Peyer's patch (tissue), 4 donors: ENCODE measurements at regions not wholly inside any gene's neighbourhood (a gene's known extent, or its start where the extent isn't known, plus 50 kb on each side); places are given as distances from the start of the nearest gene placed in this dataset.

Experiments used
- DNase-seq, 3 donors: peaks; one replicate each; pipeline ENCODE4 v3.0.0-alpha.2; 2017 to 2019
- H3K27ac ChIP-seq, 4 donors: fragments of 200-600 bp; sonication (generic); one replicate each; pipeline ENCODE4 v1.5.1; 2016 to 2019
- H3K27me3 ChIP-seq, 2 donors: fragments of 200-600 bp; sonication (generic); one replicate each; pipeline ENCODE4 v1.5.1; 2019
- H3K36me3 ChIP-seq, 3 donors: fragments of 200-600 bp; sonication (generic); one replicate each; pipeline ENCODE4 v1.5.1; 2016 to 2019
- H3K4me1 ChIP-seq, 4 donors: fragments of 200-600 bp; sonication (generic); one replicate each; pipeline ENCODE4 v1.5.1; 2016 to 2019
- H3K4me3 ChIP-seq, 4 donors: fragments of 200-600 bp; sonication (generic); 1 replicate in 3 of 4; 2 replicates in 1 of 4; pipeline ENCODE4 v1.5.1; 2016 to 2019; ENCODE audit warnings: mild to moderate bottlenecking in 1 of 4
- H3K9me3 ChIP-seq, 4 donors: fragments of 200-600 bp; sonication (generic); one replicate each; pipeline ENCODE4 v1.5.1; 2016 to 2019; ENCODE audit warnings: mild to moderate bottlenecking in 1 of 4
- POLR2A ChIP-seq, 2 donors: fragments of 450-650 bp; IDR thresholded peaks; one replicate each; pipeline ENCODE4 v1.5.1; 2017; ENCODE audit warnings: antibody characterized with exemption in 2 of 2, mild to moderate bottlenecking in 2 of 2, moderate library complexity in 2 of 2
- TF ChIP-seq, protein P1 (sequence below), 6 experiments: fragments of 450-650 bp in 4 of 6; fragments of 200-600 bp in 2 of 6; sonication (generic) in 1 of 6; IDR thresholded peaks; one replicate each; pipeline ENCODE4 v1.5.1; 2017 to 2019; ENCODE audit warnings: antibody characterized with exemption in 6 of 6, mild to moderate bottlenecking in 3 of 6, moderate library complexity in 1 of 6

DNA sequence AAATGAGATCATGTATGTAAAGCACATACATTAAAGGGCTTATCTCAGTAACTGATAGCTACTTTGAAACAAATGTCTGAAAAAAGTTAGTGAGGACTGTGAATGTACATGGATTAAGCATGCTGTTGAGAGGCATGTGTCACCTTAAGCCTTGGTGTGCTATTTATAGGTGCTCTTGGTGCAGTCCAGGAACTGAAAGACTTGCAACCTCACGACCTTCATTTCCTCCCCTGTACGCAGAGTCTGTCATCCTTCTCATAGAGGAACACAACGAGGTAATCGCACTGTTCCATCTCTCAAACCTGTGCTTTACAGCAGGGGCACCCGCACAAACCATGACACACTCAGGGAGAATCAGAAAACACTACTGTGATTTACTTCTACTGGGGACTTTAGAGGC, 65.6 kb downstream of the UFM1 start:
- Histone ChIP-seq H3K36me3 (no peaks in the 10 kb centered on the region), H3K9me3 (no peaks in the 10 kb centered on the region), H3K4me1 (no peaks in the 10 kb centered on the region), H3K27ac (no peak overlapping the region), H3K4me3 (no peak overlapping the region), H3K27me3 (no peaks in the 10 kb centered on the region)
- DNase-seq, result no peak
- no peak for TF ChIP-seq POLR2A (IDR thresholded peaks at IDR 0.05)
- TF ChIP-seq, protein P1, sequence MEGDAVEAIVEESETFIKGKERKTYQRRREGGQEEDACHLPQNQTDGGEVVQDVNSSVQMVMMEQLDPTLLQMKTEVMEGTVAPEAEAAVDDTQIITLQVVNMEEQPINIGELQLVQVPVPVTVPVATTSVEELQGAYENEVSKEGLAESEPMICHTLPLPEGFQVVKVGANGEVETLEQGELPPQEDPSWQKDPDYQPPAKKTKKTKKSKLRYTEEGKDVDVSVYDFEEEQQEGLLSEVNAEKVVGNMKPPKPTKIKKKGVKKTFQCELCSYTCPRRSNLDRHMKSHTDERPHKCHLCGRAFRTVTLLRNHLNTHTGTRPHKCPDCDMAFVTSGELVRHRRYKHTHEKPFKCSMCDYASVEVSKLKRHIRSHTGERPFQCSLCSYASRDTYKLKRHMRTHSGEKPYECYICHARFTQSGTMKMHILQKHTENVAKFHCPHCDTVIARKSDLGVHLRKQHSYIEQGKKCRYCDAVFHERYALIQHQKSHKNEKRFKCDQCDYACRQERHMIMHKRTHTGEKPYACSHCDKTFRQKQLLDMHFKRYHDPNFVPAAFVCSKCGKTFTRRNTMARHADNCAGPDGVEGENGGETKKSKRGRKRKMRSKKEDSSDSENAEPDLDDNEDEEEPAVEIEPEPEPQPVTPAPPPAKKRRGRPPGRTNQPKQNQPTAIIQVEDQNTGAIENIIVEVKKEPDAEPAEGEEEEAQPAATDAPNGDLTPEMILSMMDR (IDR thresholded peaks at IDR 0.05), result no peak

DNA sequence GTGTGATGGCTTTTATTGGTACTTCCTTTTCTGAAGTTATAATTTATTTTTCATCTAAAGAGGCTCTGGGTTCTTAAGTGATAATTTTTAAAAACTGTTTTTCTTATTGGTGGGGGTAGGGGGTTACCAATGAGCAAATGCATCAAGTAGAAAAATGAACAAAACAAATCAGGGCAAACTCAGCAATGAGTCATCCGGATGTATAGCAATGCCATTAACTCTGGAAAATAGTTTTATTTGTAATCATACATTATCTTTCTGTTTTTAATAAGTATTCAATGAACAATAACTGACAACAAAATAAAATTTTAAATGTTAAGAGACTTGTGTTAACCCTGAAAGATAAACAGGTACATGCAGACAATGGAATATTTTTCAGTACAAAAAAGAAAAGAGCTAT, 67.6 kb downstream of the UFM1 start:
- TF ChIP-seq POLR2A (IDR thresholded peaks at IDR 0.05), result no peak
- TF ChIP-seq, protein P1 (IDR thresholded peaks at IDR 0.05), result no peak
- Histone ChIP-seq H3K27ac (no peak overlapping the region), H3K4me3 (no peak overlapping the region), H3K4me1 (no peaks in the 10 kb centered on the region), H3K36me3 (no peaks in the 10 kb centered on the region), H3K27me3 (no peaks in the 10 kb centered on the region), H3K9me3 (no peaks in the 10 kb centered on the region)
- no peak for DNase-seq

DNA sequence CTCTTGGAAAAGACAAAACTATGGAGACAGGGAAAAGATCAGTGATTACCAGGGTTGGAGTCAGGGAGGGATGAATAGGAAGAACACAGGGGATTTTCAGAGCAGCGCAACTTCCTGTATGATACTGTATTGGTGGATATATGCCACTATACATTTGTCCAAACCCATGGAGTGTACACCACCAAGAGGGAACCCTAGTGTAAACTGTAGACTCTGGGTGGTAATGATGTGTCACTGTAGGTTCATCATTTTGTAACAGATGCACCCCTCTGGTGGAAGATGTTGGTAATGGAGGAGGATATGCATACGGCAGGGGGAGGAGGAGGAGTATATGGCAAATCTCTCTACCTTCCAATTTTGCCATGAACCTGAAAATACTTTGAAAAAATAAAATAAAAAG, 68.1 kb downstream of the UFM1 start:
- no peak for TF ChIP-seq POLR2A (IDR thresholded peaks at IDR 0.05)
- TF ChIP-seq, protein P1 (IDR thresholded peaks at IDR 0.05), result peak in 4 of 6 experiments; percentile 7 to 22 (median 16)
- Histone ChIP-seq H3K9me3 (no peaks in the 10 kb centered on the region), H3K27me3 (no peaks in the 10 kb centered on the region), H3K36me3 (no peaks in the 10 kb centered on the region), H3K4me1 (no peaks in the 10 kb centered on the region), H3K27ac (no peak overlapping the region), H3K4me3 (no peak overlapping the region)
- DNase-seq, result no peak

DNA sequence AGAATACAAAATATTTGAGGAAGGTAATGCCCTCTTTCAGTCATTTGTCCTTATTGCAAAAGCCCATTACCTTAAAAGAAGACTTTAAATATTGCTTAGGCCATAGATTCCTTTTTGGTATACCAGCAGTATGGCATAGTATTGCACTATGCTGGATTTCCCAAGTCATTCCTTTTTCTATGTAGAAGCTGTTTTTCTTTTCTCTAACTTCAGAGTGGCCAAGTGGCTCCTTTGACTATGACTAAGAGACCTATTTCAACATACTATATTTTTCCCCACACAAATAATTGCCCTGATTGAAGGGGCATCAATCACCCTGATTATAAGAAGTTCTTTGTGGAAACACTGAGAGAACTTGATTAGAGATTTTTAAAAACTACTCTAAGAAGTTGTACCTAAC, 68.6 kb downstream of the UFM1 start:
- no peaks in the 10 kb centered on the region for H3K36me3 ChIP-seq
- no peak for DNase-seq
- no peaks in the 10 kb centered on the region for H3K9me3 ChIP-seq
- no peak overlapping the region for H3K4me3 ChIP-seq
- H3K27me3 ChIP-seq, result no peaks in the 10 kb centered on the region
- H3K27ac ChIP-seq, result no peak overlapping the region
- H3K4me1 ChIP-seq, result no peaks in the 10 kb centered on the region
- no peak for TF ChIP-seq POLR2A (IDR thresholded peaks at IDR 0.05)
- TF ChIP-seq, protein P1 (IDR thresholded peaks at IDR 0.05), result no peak

DNA sequence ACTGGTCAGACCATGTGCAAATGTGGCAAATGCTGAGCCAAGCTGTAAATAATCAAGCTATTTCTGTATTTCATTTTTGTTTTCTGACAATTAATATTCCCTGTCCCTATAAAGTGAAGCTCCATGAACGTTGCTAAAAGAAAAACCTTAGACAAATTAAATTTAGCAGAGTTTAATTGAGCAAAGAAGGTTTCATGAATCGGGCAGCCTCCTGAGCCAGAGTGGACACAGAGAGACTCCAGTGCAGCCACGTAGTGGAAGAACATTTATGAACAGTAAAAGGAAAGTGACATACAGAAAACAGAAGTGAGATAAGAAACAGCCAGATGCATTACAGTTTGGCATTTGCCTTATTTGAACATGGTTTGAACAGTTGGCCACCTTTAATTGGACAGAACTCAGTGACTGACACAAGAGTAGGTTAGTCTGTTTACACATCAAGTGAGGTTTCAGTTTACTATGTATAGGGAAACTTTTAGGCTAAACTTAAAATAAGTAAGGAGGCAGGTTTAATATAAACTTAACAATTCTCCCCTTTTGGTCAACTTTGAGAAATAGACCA, 69.7 kb downstream of the UFM1 start:
- H3K9me3 ChIP-seq, result no peaks in the 10 kb centered on the region
- TF ChIP-seq, protein P1 (IDR thresholded peaks at IDR 0.05), result no peak
- no peak for TF ChIP-seq POLR2A (IDR thresholded peaks at IDR 0.05)
- no peaks in the 10 kb centered on the region for H3K4me1 ChIP-seq
- no peaks in the 10 kb centered on the region for H3K36me3 ChIP-seq
- no peak overlapping the region for H3K27ac ChIP-seq
- no peak for DNase-seq
- no peak overlapping the region for H3K4me3 ChIP-seq
- H3K27me3 ChIP-seq, result no peaks in the 10 kb centered on the region
